WERI-Rb-1 (cell line): ENCODE measurements at regions not wholly inside any gene's neighbourhood (a gene's known extent, or its start where the extent isn't known, plus 50 kb on each side); places are given as distances from the start of the nearest gene placed in this dataset.

Experiments
- DNase-seq: peaks from one replicate; pipeline ENCODE4 v3.0.0-alpha.2; 2020
- H3K27ac ChIP-seq: fragments of 250-450 bp; sonication (Bioruptor Pico); 2 replicates; pipeline ENCODE4 v1.5.1; 2020; ENCODE audit warnings: mild to moderate bottlenecking, moderate library complexity
- H3K27me3 ChIP-seq: fragments of 250-450 bp; sonication (Bioruptor Pico); 2 replicates; pipeline ENCODE4 v1.5.1; 2021; ENCODE audit warnings: mild to moderate bottlenecking, low read depth, moderate library complexity; ENCODE audit not compliant: insufficient read depth, severe bottlenecking
- H3K36me3 ChIP-seq: fragments of 250-450 bp; sonication (Bioruptor Pico); 2 replicates; pipeline ENCODE4 v1.5.1; 2020; ENCODE audit warnings: mild to moderate bottlenecking, moderate library complexity
- H3K4me3 ChIP-seq: 2 replicates; pipeline ENCODE4 v1.5.1; 2011; ENCODE audit warnings: low read depth, mild to moderate bottlenecking, control low read depth, low read length
- H3K9me3 ChIP-seq: fragments of 250-450 bp; sonication (Bioruptor Pico); 2 replicates; pipeline ENCODE4 v1.5.1; 2021; ENCODE audit warnings: mild to moderate bottlenecking, moderate library complexity; ENCODE audit not compliant: severe bottlenecking
- TF ChIP-seq, protein P1 (sequence below): IDR thresholded peaks from 2 replicates; pipeline ENCODE4 v1.5.1; 2011; ENCODE audit warnings: low read depth, mild to moderate bottlenecking, control low read depth, inconsistent platforms, low read length

DNA sequence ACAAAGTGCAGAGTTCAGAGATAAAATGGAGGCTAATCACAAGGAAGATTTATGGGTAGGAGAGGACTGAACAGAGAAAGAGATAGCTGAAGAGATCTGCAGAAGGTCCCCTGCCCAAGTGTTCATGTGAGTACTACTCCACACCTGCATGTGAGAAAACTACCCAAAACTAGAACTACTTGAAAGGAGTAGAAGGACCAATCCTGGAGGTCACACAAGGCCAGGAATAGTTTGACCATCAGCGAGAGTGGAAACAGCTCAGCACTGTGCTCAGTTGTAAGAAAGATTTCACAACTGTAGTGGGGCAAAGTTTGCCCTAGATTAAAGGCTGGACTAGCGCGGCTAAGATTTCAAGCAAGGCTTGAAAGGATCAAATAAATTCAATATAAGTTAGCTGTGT, 422.7 kb upstream of the LCORL start:
- H3K9me3 ChIP-seq: peaks cover 5% of the 10 kb centered on the region
- TF ChIP-seq, protein P1, sequence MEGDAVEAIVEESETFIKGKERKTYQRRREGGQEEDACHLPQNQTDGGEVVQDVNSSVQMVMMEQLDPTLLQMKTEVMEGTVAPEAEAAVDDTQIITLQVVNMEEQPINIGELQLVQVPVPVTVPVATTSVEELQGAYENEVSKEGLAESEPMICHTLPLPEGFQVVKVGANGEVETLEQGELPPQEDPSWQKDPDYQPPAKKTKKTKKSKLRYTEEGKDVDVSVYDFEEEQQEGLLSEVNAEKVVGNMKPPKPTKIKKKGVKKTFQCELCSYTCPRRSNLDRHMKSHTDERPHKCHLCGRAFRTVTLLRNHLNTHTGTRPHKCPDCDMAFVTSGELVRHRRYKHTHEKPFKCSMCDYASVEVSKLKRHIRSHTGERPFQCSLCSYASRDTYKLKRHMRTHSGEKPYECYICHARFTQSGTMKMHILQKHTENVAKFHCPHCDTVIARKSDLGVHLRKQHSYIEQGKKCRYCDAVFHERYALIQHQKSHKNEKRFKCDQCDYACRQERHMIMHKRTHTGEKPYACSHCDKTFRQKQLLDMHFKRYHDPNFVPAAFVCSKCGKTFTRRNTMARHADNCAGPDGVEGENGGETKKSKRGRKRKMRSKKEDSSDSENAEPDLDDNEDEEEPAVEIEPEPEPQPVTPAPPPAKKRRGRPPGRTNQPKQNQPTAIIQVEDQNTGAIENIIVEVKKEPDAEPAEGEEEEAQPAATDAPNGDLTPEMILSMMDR: no peak
- no peak overlapping the region for H3K27ac ChIP-seq
- no peak for DNase-seq
- no peaks in the 10 kb centered on the region for H3K27me3 ChIP-seq
- H3K36me3 ChIP-seq: no peaks in the 10 kb centered on the region
- H3K4me3 ChIP-seq: no peak overlapping the region

DNA sequence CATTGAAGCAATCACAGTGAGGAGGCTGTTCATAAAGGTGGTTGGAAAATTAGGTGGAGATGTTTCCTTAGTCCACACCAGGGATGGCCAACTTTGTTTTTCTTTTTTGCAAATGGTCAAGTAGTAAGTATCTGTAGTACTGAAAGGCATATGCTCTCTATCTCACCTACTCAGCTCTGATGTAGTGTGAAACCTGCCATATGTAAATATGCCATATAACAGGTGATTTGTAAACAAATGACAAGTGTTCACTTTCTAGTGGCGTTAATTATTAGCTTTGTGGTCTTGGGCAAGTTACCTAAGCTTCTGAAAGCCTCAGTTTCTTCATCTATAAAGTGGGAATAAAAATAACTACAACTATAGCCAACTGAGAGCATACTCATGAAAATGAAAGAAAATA, 421.4 kb upstream of the LCORL start:
- Histone ChIP-seq H3K27me3 (no peaks in the 10 kb centered on the region), H3K36me3 (no peaks in the 10 kb centered on the region), H3K27ac (no peak overlapping the region), H3K9me3 (peaks cover 5% of the 10 kb centered on the region), H3K4me3 (no peak overlapping the region)
- no peak for DNase-seq
- TF ChIP-seq, protein P1: no peak

GRCh38 chr4:18441676-18442075, 420.1 kb upstream of the LCORL start:
- Histone ChIP-seq H3K4me3 (no peak overlapping the region), H3K27ac (no peak overlapping the region), H3K9me3 (peaks cover 5% of the 10 kb centered on the region), H3K27me3 (no peaks in the 10 kb centered on the region), H3K36me3 (no peaks in the 10 kb centered on the region)
- TF ChIP-seq, protein P1: no peak
- no peak for DNase-seq

- no peak overlapping the region for H3K4me3 ChIP-seq
- TF ChIP-seq, protein P1: no peak
- no peak overlapping the region for H3K27ac ChIP-seq
- H3K36me3 ChIP-seq: no peaks in the 10 kb centered on the region
- no peak for DNase-seq
- peaks cover 5% of the 10 kb centered on the region for H3K9me3 ChIP-seq
- no peaks in the 10 kb centered on the region for H3K27me3 ChIP-seq
These were observed 419.6 kb upstream of the LCORL start for GRCh38 chr4:18441203-18441590.

DNA sequence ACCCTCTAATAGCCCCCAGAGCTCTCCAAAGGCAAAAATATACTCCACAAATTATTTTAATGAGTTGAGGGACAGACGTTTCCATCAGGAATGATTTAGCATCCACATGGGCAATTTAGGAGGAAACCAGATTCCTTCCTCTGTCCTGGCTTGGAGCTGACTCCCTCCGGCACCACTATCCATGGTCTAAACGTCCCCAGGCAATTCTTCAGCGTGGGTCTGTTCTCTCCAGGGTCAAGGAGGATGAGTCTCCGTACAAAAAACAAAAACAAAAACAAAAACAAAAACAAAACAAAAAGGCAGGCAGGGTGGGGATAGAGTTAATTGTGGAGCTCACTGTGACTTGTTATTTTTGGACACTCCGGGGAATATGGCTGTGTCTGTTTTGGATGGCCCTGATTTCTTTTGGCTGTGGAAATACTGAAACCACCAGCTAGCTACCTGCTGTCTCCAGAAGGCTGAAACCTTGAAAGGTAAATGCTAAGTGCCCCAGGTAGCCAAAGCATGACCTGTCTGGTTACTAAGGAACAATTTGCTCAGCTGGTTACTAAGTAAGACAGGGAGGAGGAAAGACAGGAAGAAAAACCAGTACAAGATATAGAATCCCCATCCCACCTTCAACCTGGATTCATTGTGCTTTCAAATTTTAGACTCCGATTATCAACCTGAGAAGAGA, 419.1 kb upstream of the LCORL start:
- peaks cover 5% of the 10 kb centered on the region for H3K9me3 ChIP-seq
- no peak for DNase-seq
- TF ChIP-seq, protein P1: no peak
- H3K27me3 ChIP-seq: no peaks in the 10 kb centered on the region
- H3K36me3 ChIP-seq: no peaks in the 10 kb centered on the region
- H3K27ac ChIP-seq: no peak overlapping the region
- no peak overlapping the region for H3K4me3 ChIP-seq

DNA sequence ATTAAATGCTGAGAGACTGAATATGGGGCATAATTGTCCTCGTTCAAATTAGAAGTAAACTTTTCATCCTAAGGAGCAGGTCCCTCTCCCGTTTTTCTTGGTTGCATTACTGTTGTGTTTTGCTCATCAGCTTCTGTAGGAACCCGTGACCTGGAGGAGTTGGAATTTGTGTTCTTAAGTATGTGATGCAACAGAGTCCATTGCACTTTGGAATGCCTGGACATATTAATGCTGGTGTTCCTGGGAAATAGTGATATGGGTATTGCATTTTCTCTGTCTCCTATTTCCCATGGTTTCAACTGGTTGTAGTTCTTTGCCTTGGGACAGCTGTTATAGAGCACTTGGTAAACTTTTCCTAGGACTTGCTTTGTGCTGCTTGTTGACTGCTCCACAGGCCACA, 417.8 kb upstream of the LCORL start:
- Histone ChIP-seq H3K27ac (no peak overlapping the region), H3K4me3 (no peak overlapping the region), H3K36me3 (no peaks in the 10 kb centered on the region), H3K27me3 (no peaks in the 10 kb centered on the region), H3K9me3 (no peaks in the 10 kb centered on the region)
- TF ChIP-seq, protein P1: no peak
- DNase-seq: no peak
